ENCODE measurements at regions not wholly inside any gene's neighbourhood (a gene's known extent, or its start where the extent isn't known, plus 50 kb on each side); places are given as distances from the start of the nearest gene placed in this dataset.
"Not testable (repeated sequence)": the region's sequence is repeated elsewhere in the genome, so short reads cannot be mapped to it uniquely, and the experiment has no call there.

GRCh38 chr10:27319752-27320431 is 79.3 kb upstream of the ACBD5 start:
- Histone ChIP-seq H3K27ac (replicated peaks) (peak overlapping the region; percentile 65), H3K27me3 (ENCODE audit: insufficient read depth, poor library complexity, severe bottlenecking) (no peaks in the 10 kb centered on the region), H3K4me3 (replicated peaks; ENCODE audit: insufficient read depth, low read length) (peak overlapping the region; percentile 31)
- TF ChIP-seq SPI1 (IDR thresholded peaks at IDR 0.05; ENCODE audit: borderline replicate concordance, low read depth) (peak; percentile 25; the same call in 1 of the 2 replicates), REST (IDR thresholded peaks at IDR 0.05; ENCODE audit: insufficient replicate concordance, low read depth) (peak; percentile 29), CTCF (IDR thresholded peaks at IDR 0.05; ENCODE audit: insufficient read depth, low read length) (no peak), GABPA (IDR thresholded peaks at IDR 0.05; ENCODE audit: low read depth) (no peak), POLR2AphosphoS5 (IDR thresholded peaks at IDR 0.05; ENCODE audit: low read depth) (peak; percentile 28; the same call in 1 of the 2 replicates)
- DNase-seq (ENCODE audit: low read depth in 1 of 2, low spot score in 1 of 2), result peak; percentile 57 to 92

GRCh38 chr10:27319139-27319538 is 78.5 kb upstream of the ACBD5 start:
- not testable (repeated sequence) for DNase-seq (ENCODE audit: low read depth in 1 of 2, low spot score in 1 of 2); H3K4me3 ChIP-seq (replicated peaks; ENCODE audit: insufficient read depth, low read length); H3K27me3 ChIP-seq (ENCODE audit: insufficient read depth, poor library complexity, severe bottlenecking)
- H3K27ac ChIP-seq (replicated peaks), result peak overlapping the region; percentile 65

- H3K27me3 ChIP-seq (ENCODE audit: insufficient read depth, poor library complexity, severe bottlenecking); H3K4me3 ChIP-seq (replicated peaks; ENCODE audit: insufficient read depth, low read length); H3K27ac ChIP-seq (replicated peaks): not testable (repeated sequence)
- peak in 1 of 2 experiments; percentile 7 for DNase-seq (ENCODE audit: low read depth in 1 of 2, low spot score in 1 of 2)
Measured at GRCh38 chr10:27315082-27315481, 74.5 kb upstream of the ACBD5 start.

GRCh38 chr10:27313586-27313985 is 73.0 kb upstream of the ACBD5 start:
- not testable (repeated sequence) for DNase-seq (ENCODE audit: low read depth in 1 of 2, low spot score in 1 of 2); H3K27me3 ChIP-seq (ENCODE audit: insufficient read depth, poor library complexity, severe bottlenecking); H3K4me3 ChIP-seq (replicated peaks; ENCODE audit: insufficient read depth, low read length); H3K27ac ChIP-seq (replicated peaks)

GRCh38 chr10:27312854-27313253 is 72.3 kb upstream of the ACBD5 start:
- DNase-seq (ENCODE audit: low read depth in 1 of 2, low spot score in 1 of 2), result no peak
- H3K4me3 ChIP-seq (replicated peaks; ENCODE audit: insufficient read depth, low read length), result no peak overlapping the region
- no peaks in the 10 kb centered on the region for H3K27me3 ChIP-seq (ENCODE audit: insufficient read depth, poor library complexity, severe bottlenecking)
- H3K27ac ChIP-seq (replicated peaks), result no peak overlapping the region
- TF ChIP-seq CTCF (IDR thresholded peaks at IDR 0.05; ENCODE audit: insufficient read depth, low read length) (no peak), GABPA (IDR thresholded peaks at IDR 0.05; ENCODE audit: low read depth) (no peak), REST (IDR thresholded peaks at IDR 0.05; ENCODE audit: insufficient replicate concordance, low read depth) (no peak), SPI1 (IDR thresholded peaks at IDR 0.05; ENCODE audit: borderline replicate concordance, low read depth) (no peak), POLR2AphosphoS5 (IDR thresholded peaks at IDR 0.05; ENCODE audit: low read depth) (no peak)

GRCh38 chr10:27311809-27312208 is 71.2 kb upstream of the ACBD5 start:
- not testable (repeated sequence) for DNase-seq (ENCODE audit: low read depth in 1 of 2, low spot score in 1 of 2); H3K27ac ChIP-seq (replicated peaks); H3K4me3 ChIP-seq (replicated peaks; ENCODE audit: insufficient read depth, low read length); H3K27me3 ChIP-seq (ENCODE audit: insufficient read depth, poor library complexity, severe bottlenecking)

- H3K27me3 ChIP-seq (ENCODE audit: insufficient read depth, poor library complexity, severe bottlenecking); H3K4me3 ChIP-seq (replicated peaks; ENCODE audit: insufficient read depth, low read length); H3K27ac ChIP-seq (replicated peaks): not testable (repeated sequence)
- DNase-seq (ENCODE audit: low read depth in 1 of 2, low spot score in 1 of 2), result peak in 1 of 2 experiments; percentile 47
Measured at GRCh38 chr10:27298522-27298850, 57.9 kb upstream of the ACBD5 start.
